BJ (cell line): ENCODE measurements at regions not wholly inside any gene's neighbourhood (a gene's known extent, or its start where the extent isn't known, plus 50 kb on each side); places are given as distances from the start of the nearest gene placed in this dataset.

ENCODE experiments used
- CTCF ChIA-PET: fragments of 350-600 bp; formaldehyde crosslinking; extraction: SDS; loops from one replicate; lab custom pipeline; 2021; ENCODE audit warnings: antibody characterized with exemption, inconsistent platforms; lab: Yijun Ruan, JAX
- POLR2A ChIA-PET: fragments of 300-600 bp; sonication (Branson Sonifier 250); formaldehyde crosslinking; extraction: SDS; loops from one replicate; lab custom pipeline; 2021; ENCODE audit warnings: antibody characterized with exemption; lab: Charles Lee
- DNase-seq: peaks from one replicate; pipeline ENCODE4 v3.0.0-alpha.2; 2011; ENCODE audit warnings: low read depth
- H3K27me3 ChIP-seq: 2 replicates; pipeline ENCODE4 v1.6.0; 2011; ENCODE audit warnings: low read length; ENCODE audit not compliant: control insufficient read depth, insufficient read depth
- H3K36me3 ChIP-seq: 2 replicates; pipeline ENCODE4 v1.5.1; 2011; ENCODE audit warnings: low read length; ENCODE audit not compliant: control insufficient read depth, insufficient read depth
- H3K4me3 ChIP-seq: 2 replicates; pipeline ENCODE4 v1.5.1; 2011; ENCODE audit warnings: low read depth, mild to moderate bottlenecking, control low read depth, low read length
- TF ChIP-seq, protein P1 (sequence below): IDR thresholded peaks from 2 replicates; pipeline ENCODE4 v1.5.1; 2011; ENCODE audit warnings: low read depth, mild to moderate bottlenecking, control low read depth, inconsistent platforms, low read length, moderate library complexity; ENCODE audit not compliant: insufficient read depth

DNA sequence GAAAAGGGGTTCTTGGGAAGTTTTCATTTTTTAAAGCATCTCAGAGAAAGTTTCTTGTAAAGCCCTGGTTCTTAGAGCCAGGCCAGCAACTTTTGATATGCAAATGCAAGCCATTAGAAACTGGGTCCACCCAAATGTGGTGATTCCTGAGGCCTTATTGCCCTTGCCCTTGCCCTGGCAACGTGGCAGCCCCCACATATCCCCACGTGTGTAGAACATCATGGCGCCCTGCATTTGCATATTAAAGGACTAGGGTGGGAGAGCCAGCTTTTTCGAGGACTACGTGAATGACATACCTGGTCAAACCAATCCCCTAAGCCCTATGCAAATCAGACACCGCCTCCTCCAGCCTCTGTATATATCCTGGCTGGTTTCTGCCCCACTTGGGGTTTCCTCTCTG, 314.9 kb upstream of the NECTIN3 start:
- ChIA-PET CTCF (interaction anchor here (1.2 kb wide), 1 partner anchor 8 kb away, joined by 3 read pairs; no protein-coding TSS in a partner anchor), POLR2A (no interaction called here)
- DNase-seq = no peak
- H3K27me3 ChIP-seq = no peaks in the 10 kb centered on the region
- TF ChIP-seq, protein P1, sequence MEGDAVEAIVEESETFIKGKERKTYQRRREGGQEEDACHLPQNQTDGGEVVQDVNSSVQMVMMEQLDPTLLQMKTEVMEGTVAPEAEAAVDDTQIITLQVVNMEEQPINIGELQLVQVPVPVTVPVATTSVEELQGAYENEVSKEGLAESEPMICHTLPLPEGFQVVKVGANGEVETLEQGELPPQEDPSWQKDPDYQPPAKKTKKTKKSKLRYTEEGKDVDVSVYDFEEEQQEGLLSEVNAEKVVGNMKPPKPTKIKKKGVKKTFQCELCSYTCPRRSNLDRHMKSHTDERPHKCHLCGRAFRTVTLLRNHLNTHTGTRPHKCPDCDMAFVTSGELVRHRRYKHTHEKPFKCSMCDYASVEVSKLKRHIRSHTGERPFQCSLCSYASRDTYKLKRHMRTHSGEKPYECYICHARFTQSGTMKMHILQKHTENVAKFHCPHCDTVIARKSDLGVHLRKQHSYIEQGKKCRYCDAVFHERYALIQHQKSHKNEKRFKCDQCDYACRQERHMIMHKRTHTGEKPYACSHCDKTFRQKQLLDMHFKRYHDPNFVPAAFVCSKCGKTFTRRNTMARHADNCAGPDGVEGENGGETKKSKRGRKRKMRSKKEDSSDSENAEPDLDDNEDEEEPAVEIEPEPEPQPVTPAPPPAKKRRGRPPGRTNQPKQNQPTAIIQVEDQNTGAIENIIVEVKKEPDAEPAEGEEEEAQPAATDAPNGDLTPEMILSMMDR = no peak
- no peak overlapping the region for H3K4me3 ChIP-seq
- H3K36me3 ChIP-seq = no peaks in the 10 kb centered on the region

DNA sequence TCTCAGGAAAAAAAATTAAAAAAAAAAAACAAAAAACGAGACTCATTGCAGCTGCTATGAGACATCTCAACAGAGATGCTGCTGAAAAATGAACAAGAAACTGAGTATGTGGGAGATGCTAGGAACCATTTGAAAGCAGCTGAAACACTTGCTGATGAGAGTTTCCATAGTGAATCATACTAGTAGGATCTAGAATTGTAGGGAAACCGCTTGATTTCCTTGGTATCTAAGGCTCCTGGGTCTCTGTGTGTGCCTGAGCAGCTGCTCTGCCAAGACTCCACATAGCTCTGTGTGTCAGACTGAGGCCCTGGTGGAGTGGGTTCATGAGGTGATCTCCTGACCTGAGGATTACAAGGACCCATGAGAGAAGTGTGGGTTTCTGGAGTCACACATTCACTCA, 313.4 kb upstream of the NECTIN3 start:
- Histone ChIP-seq H3K27me3 (no peaks in the 10 kb centered on the region), H3K36me3 (no peaks in the 10 kb centered on the region), H3K4me3 (no peak overlapping the region)
- TF ChIP-seq, protein P1 = no peak
- DNase-seq = no peak
- ChIA-PET POLR2A (no interaction called here), CTCF (interaction anchor here (1.2 kb wide), 1 partner anchor 40 kb away, joined by 3 read pairs; no protein-coding TSS in a partner anchor)

DNA sequence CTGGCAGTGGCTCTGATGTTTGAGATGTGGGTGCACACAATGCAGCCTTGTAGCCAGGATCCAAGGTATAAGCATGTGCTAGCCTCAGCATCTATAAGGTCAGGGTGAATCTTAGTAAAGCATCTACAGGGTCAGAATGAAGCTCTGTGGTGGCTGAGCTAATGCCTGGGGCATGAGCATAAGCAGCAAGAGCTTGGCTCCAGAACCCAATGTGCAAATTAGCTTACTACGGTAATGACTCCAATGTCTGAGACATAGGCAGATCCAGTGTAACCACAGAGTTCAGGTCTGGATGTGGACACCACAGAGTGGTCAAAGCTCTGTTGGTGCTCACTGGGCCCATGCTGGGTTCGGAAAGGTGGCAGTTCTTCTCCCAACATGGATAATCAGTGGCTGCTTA, 304.5 kb upstream of the NECTIN3 start:
- no peak overlapping the region for H3K4me3 ChIP-seq
- TF ChIP-seq, protein P1 = no peak
- no peaks in the 10 kb centered on the region for H3K36me3 ChIP-seq
- POLR2A ChIA-PET = no interaction called here
- H3K27me3 ChIP-seq = no peaks in the 10 kb centered on the region
- CTCF ChIA-PET = no interaction called here
- no peak for DNase-seq

DNA sequence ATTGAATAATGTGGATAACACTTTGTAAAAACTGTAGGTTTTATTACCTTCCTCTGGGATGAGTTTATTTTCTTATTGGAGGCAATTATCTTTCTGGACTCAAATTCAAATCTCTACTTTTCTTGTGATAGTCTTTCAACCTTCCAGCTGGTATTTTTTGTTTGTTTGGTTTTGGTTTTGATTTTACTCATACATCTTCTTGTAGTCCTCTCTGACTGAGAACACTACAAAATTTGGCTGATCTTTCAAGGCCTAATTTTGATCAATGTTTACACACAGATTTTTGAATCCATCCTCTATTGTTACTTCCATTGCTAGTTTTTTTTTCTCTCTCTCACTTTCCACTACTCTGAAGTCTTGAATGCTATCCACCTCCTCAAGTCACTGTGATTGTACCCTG, 303.8 kb upstream of the NECTIN3 start:
- no peak for DNase-seq
- Histone ChIP-seq H3K4me3 (no peak overlapping the region), H3K27me3 (no peaks in the 10 kb centered on the region), H3K36me3 (no peaks in the 10 kb centered on the region)
- TF ChIP-seq, protein P1 = no peak
- POLR2A ChIA-PET = no interaction called here
- CTCF ChIA-PET = no interaction called here

DNA sequence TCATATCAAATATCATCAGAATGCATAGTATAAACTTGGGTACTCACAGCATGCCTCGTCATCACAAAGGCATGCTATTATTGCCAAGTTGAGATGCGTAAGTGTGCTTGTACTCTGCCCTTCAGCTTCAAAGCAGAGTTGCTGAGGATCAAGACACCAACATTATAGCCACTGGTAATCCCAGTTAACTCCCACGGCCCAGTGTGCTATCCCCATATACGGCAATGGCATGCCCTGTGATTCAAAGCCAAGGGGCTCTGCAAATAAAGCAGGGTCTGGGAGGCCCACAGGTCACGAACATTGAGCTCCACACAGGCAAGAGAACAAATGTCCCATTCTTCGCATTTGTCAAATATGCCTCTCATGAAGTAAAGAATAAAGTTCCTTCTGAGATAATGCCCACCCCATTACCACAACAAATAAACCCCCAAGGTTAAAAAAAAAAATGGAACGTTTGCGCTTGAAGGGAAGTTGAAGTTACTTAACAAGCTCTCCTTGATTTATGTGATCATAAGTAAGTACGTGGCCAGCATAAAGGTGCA, 298.1 kb upstream of the NECTIN3 start:
- H3K27me3 ChIP-seq = no peaks in the 10 kb centered on the region
- H3K4me3 ChIP-seq = no peak overlapping the region
- TF ChIP-seq, protein P1 = no peak
- ChIA-PET CTCF (interaction anchor here (0.5 to 0.6 kb wide), 3 partner anchors 207 to 1377 kb away, joined by 3 to 5 read pairs (median 3); no protein-coding TSS in a partner anchor), POLR2A (no interaction called here)
- DNase-seq = no peak
- no peaks in the 10 kb centered on the region for H3K36me3 ChIP-seq
